Fibroblast of skin of scalp (primary cell): ENCODE measurements at regions not wholly inside any gene's neighbourhood (a gene's known extent, or its start where the extent isn't known, plus 50 kb on each side); places are given as distances from the start of the nearest gene placed in this dataset.

Experiments used
- DNase-seq: peaks from one replicate; pipeline ENCODE4 v3.0.0-alpha.2; 2013

DNA sequence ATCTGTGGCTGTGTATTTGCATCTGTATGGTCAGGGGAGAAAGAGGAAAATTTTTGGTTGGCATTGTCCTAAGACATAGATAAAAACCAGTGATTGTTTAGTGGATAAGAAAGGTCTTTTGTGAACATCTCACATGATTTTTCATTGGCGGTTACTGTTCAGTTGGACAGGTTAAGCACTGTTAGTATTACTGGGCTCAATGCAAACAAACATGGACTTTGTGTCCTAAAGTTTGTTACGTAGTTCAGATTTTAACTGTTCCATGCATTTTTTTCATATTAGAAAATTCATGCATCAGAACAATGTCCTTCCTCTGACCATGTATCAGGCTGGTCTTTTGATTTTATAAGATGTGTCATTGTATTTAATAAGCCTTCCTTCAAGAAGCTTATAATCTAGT, 368.0 kb downstream of the MEIS1 start:
- no peak for DNase-seq

DNA sequence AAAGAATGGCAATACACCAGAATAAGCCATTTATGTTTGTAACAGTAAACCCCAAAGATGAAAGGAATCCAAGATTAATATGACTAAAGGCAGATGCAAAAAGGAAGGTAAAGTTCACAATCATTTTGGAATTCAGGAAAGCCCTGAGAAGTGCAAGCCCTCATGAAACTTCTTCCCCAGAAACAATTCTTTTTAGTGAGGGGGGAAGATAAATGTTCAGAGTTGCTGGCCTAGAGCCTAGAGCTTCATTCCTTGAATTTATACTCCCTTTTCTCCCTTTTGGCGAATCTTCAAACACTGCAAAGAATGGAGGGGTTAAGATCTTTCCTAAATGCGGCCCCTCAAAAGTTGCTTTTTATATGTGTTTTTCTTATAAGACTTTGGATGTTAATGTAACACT, 368.8 kb downstream of the MEIS1 start:
- peak; percentile 64 for DNase-seq

DNA sequence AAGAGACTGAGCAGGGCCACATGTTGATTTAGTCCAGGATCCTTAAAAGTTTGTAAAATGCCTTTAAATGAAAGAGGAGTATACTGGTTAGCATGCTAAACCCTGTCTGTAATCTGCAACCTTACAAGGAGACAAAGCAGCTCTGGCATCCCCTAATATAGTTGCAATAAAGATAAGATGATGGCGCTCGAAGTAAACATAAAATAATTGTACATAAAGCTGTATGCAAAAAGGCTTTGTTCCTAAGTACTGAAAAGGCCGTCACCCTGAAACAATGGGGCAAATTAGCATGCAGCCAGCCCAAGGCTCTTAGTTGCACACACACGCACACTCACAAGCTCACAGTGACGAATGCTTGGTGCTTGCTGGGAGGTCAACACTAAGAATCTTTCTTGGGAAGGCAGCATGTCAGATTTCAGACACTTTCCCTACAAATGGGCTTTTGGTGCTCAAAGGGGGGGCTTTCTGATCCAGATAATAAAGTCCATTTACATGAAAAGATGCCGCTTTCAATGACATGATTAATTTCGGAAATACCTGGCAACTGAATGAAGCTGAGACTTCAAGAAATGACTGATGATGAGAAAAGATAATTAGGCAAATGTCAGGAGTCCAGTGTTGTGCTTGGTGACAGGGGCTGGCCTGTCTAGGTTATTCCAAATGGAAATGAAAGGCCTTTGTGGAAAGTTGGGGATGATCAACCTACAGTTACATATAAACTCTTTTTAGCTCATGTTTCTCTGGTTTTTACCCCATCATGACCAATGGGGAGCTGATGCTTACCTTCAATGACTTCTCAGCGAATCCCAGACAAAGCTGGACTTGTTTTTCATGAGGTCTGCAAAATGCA, 370.3 kb downstream of the MEIS1 start:
- peak; percentile 16 for DNase-seq

DNA sequence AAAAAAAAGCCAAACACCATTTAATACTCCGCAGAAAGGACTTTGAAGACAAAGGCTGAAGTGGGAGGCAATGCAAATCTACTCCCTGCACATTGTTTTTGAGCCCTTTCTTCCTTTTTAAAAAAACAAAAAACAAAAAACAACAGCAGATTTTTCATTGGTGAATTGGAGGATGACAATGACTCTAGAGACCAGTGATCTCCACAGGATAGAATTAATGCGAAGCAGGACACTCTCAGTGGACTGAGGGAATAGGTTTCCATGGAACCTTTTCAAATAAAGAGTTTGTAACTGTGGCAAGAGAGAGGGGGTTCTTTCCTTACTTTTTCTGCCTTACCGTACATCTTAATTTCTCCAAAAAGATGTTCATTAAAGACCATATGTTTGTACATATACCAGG, 371.0 kb downstream of the MEIS1 start:
- DNase-seq = no peak

DNA sequence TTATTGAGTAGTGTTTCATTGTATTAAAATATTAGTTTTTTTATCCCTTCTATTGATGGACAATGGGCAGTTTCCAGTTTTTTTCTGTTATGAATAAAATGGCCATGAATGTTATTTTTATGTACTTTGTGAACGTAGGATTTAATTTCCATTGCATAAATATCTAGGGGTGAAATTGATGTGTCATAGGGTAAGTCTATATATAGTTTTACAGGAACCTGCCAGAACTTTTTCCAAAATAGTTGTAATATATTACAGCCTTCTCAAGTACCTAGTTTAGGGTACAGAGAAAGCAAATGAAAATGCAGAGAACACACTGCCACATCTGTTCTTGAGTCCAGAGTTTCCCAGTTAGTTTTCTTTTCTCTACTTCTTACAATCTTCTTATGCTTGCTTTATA, 378.6 kb downstream of the MEIS1 start:
- DNase-seq = no peak

DNA sequence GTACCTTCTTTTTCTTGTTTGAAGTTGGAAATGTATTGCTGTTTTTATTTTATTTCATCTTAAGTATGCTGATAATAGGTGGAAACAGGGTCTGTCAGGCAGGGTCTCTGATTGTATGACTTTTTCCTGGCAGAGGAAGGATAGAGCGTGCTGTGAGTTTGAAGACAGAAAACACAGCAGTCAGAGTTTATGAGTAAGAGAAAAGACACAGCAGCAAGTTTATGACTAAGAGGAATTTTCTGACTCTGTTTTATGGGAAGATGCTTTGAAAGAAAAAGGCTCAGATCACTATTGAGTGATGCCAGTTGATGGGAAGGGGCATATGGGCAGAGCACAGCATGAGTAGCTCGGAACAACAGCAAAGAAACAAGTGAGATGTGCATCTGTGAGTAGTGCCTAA, 379.1 kb downstream of the MEIS1 start:
- DNase-seq = peak; percentile 17

DNA sequence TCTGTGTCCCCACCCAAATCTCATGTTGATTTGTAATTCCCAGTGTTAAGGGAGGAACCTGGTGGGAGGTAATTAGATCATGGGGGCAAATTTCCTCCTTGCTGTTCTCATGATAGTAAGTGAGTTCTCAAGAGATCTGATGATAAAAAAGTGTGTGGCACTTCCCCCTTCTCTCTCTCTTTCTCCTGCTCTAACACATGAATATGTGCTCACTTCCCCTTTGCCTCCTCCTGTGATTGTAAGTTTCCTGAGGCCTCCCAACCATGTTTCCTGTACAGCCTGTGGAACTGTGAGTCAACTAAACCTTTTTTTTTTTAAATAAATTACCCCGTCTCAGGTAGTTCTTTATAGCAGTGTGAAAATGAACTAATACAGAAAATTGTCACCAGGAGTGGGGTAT, 380.0 kb downstream of the MEIS1 start:
- no peak for DNase-seq

DNA sequence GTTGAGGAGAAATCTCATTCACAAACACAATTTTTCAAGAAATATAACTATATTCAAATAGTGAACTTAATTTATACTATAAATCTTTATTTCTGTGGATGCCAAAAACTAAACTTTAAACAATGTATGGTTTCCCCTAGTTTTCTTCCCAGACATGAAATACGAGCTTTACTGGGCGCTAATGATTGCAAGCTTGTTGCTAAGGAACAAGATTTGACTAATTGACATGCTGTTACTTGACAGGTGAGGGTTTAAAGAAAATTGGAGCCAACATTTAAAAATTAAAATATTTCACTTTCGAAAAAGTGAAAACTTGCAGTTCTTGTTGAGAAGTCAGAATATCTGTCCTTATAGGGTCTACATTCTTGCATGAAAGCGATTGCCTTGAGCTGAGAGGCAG, 381.0 kb downstream of the MEIS1 start:
- DNase-seq = no peak

DNA sequence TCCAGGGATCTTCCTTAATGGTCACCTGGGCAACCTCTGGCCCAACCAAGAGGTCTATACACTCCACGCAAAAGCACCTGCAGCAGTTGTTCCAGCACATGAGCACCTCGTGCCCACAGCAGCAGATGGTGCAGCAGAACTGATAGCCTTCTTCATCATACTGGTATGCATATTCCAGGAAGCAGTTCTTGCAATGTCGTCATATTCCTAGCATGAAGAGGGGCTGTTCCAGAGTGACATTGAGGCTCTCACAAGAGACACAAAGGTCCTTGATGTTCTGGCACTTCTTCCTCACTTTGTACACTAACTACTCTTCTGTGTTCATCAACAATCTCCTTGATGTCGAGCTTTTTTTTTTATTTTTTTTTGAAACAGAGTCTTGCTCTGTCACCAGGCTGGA, 386.2 kb downstream of the MEIS1 start:
- DNase-seq = no peak

DNA sequence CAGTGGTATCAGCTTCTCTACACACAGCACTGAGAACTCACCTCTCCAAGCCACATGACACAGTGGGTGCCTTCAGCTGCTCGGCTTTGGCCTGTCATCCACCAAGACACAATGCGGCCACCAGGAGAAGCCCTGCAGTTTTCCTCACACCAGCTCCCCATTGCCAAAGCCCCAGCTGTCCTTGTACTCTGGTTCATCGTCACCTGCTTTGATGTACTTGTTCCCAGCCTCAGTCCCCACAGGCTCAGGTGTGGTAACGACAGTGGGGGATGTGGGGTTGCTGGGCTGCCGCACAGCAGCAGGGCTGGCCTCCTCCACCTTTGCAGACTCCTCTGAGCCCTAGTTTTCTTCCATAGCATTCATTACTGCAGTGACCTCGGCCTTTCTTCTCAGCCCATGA, 387.3 kb downstream of the MEIS1 start:
- DNase-seq = no peak

DNA sequence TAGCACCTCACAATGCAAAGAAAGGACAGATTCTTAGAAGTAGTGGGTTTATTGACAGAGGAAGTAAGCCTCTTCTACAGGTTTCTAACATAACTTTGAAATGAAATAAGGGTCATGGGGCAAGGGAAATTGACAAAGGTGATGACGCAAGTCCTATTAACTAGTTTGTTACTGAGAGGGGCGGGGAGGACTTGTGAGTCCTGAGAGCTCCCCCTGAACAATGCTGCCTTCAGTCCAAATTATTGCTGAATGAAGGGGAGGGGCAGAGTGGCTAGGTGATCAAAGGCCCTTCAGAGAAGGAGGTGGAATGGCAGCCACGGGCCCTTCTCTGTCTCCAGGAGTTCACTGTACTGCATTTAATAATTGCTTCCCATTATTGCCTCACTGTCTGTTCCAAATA, 390.0 kb downstream of the MEIS1 start:
- no peak for DNase-seq

DNA sequence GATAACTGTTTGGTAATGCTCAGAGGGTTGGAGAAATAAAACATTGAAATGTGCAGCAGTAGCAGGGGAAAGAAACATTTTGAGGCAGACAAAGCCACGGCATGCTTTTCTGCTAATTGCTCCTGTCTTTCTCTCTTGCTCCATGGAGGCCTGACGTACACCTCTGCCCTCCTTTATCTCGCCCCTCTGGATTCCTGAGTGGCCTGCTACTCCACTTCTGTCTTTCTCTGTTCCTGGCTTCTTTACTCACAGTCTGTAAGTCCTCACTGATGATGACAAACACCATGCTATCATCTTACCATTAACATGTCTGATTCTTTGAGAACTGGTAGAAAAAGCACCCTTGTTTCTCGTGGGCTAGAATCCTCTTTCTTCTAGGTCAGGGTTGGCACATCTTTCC, 392.9 kb downstream of the MEIS1 start:
- no peak for DNase-seq

DNA sequence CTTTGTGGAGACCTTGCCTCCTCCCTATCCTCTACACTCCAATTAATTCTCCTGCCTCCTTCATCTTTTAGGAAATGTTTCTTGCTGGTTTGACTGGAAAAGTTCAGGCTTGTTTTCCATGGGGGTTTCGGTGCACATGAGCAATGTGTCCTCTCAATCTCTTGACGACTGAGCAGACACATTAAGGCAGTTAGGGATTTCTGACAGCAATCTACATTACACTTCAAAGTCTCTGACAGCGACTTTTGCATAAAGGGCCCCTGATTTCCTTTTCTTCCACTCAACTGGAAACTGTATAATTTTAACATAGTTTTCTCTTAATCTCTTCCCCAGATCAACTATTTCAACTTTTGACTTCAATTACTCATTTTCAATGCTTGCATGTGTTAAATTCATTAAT, 394.0 kb downstream of the MEIS1 start:
- no peak for DNase-seq

DNA sequence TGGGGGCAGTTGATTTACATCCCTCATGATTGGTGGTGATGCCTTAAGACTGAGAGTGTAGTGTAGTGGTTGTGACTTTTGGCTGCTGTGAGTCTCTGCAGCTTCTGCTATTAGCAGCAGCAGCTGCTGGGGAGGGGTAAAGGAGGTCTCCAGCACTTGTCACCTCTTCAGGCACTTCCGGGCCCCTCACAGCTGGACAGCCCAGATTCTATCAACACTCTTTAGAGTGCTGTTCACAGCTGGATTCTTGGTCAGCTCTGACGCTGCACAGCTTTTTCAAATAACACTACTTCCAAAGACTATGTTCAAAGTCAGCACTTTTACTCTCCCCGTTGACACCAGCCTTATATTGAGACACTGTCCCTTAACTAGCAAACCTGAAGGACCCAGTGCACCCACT, 396.0 kb downstream of the MEIS1 start:
- DNase-seq = no peak

DNA sequence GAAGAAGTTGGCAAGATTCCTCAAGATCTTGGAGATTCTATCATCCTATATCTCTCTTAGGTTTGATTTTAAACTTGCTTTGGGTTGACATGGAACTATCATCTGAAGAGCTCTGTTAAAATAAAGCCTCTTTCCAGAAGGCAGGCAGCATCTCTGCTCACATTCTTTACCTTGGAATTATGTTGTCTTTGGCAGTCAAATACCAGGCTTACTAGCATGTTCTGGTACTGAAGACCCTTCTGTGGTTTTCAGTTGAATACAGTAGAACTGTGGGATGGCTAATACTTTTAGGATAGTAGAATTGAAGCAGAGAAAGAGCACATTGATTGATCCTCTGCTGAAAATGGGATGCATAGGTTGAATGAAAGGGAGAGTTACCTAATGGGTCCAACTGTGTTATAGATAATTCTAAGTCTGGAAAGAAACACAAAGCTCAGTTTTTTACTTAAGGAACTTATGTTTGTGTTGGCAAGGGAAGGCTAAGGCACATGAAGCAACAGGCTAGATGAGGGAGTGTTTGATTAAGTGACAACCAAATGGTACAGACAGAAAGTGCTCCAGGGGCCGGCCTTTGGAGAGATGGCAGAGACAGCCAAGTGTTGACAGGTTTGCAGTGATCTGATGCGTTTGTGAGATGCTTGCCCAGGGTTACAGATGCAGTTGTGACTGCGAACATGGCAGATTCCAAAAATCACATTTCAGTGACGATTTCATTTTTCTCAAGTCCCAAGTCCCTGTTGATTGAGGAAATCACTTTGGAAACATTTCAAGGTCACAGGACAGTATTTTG, 397.9 kb downstream of the MEIS1 start:
- peak; percentile 58 for DNase-seq

DNA sequence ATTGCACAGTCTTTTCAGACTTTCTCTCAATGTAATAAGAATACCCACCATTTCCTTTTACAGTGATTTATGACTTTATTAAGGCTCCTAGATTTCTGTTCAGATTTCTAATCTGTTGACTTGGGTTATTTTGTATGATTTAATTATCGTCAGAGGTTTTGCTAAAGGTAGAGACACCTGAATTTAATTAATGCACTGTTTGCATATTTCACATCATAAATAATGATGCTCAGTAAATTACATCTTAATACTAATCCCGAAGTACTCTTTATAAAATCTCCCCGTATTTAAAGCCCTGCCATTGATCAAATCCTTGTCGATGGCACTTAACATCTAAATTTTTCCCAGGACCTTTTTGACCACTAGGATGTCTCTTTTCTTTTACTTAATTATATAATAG, 399.9 kb downstream of the MEIS1 start:
- DNase-seq = no peak

DNA sequence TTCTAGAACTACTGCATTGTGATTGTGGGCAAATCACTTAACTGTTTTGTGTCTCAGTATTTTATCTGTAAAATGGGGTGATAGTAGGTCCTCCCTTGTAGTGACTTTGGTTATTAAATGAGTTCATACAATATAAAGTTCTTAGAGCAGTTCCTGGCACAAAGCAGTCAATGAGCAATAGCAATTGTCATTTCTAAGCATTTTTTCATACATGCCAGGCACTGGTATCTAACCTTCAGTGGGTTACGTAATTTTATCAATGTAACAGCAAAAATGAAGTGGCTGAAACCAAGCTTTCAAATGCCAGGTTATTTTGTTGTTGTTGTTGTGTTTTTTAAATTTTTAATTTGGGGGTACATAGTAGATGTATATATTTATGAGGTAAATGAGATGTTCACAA, 401.9 kb downstream of the MEIS1 start:
- no peak for DNase-seq

DNA sequence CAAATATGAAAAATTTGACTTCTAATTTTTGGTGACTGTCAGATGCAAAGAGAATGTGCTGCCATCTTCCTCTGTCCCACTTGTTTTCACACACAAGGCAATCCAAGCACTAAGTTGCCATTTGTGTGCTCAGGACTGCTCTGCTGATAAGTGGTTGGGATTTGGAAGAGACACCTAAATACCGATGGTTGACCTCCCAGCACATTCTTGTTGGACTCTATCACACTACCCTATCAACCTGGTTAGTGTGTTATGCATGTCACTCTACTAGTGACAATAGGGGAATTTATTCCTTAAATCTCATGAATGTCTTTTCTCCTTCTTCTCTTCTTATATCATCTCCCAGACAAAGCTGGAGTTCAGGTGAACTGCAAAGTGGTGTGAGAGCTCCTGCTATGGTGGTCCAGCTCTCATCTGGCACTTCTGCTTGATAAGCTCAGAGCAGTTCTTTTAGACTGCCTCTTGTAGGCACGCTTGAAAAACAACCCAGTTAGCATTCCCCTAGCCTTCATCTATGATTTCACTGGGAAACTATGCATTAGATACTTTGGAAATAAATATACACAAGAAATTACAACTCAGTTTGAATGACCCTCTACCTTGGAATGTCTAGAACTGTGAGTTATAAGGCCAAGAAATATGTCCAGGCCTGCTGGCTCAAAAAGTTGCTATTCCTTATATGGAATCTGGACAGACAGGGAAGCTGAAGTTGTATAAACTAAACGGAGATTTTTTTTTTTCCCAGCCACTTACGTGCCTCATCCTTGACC, 404.8 kb downstream of the MEIS1 start:
- DNase-seq = peak; percentile 99

DNA sequence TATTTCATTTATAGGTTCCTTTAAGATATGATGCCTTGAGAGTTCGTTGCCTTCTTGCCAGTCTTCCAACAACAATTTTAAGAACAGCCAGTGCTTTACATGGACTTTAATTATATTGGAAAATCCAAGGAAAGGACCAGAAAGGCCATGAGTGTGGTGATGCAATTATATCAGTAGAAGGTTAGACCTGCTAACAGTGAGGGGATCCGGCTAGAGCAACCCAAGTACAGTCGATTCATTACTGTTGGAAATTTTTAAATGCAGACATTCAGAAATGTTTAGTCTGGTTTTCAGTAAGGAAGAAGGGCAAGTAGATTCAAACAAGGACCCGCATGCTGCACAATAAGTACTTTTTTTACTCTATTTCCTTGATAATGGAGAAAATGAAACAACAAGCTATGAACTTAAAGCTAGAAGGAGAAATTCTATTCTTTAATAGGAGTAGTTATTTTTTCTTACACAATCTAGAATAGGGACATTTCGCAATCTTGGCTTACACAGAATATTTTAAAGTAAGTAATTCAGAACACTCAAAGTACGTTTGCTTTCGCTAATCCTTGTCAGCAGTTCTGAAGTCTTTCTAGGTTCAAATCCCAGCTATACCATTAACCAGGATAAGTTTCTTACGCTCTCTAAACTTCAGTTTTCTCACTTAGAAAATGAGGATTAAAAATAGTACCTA, 405.5 kb downstream of the MEIS1 start:
- peak; percentile 75 for DNase-seq

DNA sequence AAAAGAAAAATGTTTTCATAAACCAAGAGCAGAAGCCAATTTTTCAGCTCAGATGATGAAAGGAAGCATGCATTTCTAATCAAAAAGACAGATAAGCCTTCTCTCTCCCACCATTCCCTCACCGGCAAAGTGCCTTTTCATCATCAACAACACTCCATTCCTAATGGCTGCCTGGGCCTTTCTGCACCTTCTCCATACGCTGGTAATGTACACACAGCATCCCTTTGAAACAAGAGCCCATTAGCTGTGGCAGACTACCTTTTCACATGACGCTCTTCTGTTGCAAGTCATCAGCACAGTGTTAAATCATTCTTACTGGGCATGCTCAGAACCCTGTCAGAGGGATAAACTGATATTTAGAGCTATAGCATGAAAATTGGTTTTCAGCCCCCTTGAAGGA, 408.9 kb downstream of the MEIS1 start:
- no peak for DNase-seq

DNA sequence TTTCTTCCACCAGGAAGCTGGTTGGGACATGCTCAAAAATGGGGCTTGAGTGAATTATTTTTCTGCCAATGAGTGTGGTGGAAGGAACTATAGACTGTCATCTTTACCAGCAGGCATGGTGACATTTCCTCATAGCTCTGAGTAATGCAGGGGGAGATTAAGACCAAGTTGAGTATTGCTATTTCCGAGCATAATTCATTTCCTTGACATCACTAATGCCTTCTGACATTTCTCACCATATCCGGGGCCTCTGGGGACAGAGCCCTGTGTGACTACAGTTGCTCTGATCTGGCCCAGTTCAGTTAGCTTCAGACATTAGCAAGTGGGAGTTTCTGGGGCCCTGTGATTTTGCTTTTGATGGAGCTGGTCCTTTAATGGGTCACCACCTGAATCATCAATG, 410.4 kb downstream of the MEIS1 start:
- peak; percentile 83 for DNase-seq

DNA sequence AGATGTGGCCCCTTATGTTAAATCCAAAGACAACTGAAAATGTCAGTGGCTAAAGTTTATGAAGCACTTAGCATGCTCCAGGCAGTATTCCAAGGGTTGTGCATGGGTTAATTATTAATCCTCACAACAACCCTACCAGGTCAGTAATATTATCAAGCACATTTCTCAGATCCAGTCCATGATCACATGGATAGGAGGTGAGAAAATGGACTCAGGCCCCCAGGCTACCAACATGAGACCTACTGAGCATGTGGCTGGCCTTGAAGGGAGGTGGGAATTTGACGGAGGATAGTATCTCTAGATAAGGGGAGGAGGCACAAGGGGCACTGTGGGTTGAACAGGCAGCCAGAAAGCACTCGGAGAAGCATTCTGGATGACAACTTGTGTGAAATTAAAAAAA, 412.0 kb downstream of the MEIS1 start:
- DNase-seq = no peak
